IMR-90 (cell line): ENCODE measurements at regions not wholly inside any gene's neighbourhood (a gene's known extent, or its start where the extent isn't known, plus 50 kb on each side); places are given as distances from the start of the nearest gene placed in this dataset.

Experiments
- ATAC-seq: fragments of 200-7000 bp; cut with Tn5 transposase; 2 replicates; pipeline ENCODE4 v1.9.1; 2020; ENCODE audit warnings: low read depth, mild to moderate bottlenecking, moderate library complexity
- BruUV-seq: library from RNA; stranded (reverse); fragments of 400-500 nt; replicated peaks from 2 replicates; lab custom pipeline; 2021; lab: Mats Ljungman, UMichigan
- CTCF ChIA-PET: fragments of 300-600 bp; formaldehyde crosslinking; extraction: SDS; loops from one replicate; lab custom pipeline; 2021; ENCODE audit warnings: antibody characterized with exemption; lab: Yijun Ruan, JAX
- POLR2A ChIA-PET: fragments of 300-600 bp; sonication (Branson Sonifier 250); formaldehyde crosslinking; loops from one replicate; lab custom pipeline; 2022; ENCODE audit warnings: antibody characterized with exemption; ENCODE audit not compliant: unreplicated experiment; lab: Charles Lee
- DNase-seq: peaks from one replicate; pipeline ENCODE4 v3.0.0; 2013
- H2AFZ ChIP-seq: replicated peaks from 2 replicates; pipeline ENCODE3; 2013; ENCODE audit warnings: low read length, mild to moderate bottlenecking; ENCODE audit not compliant: poor library complexity
- H2AK5ac ChIP-seq: 2 replicates; pipeline ENCODE4 v1.6.1; 2013; ENCODE audit warnings: low read depth, low read length, inconsistent platforms
- H2AK9ac ChIP-seq: replicated peaks from 2 replicates; pipeline ENCODE3; 2013; ENCODE audit warnings: mild to moderate bottlenecking, low read depth, low read length, moderate library complexity; ENCODE audit not compliant: poor library complexity
- H2BK120ac ChIP-seq: 2 replicates; pipeline ENCODE4 v1.6.1; 2013; ENCODE audit warnings: low read depth, low read length, inconsistent platforms
- H2BK15ac ChIP-seq: 3 replicates; pipeline ENCODE4 v1.6.1; 2013; ENCODE audit warnings: low read depth, low read length, inconsistent platforms
- H2BK20ac ChIP-seq: 2 replicates; pipeline ENCODE4 v1.6.1; 2013; ENCODE audit warnings: low read depth, mild to moderate bottlenecking, inconsistent platforms, low read length, moderate library complexity
- H2BK5ac ChIP-seq: 2 replicates; pipeline ENCODE4 v1.6.1; 2013; ENCODE audit warnings: mild to moderate bottlenecking, low read depth, low read length, inconsistent platforms; ENCODE audit not compliant: poor library complexity, severe bottlenecking
- H3K14ac ChIP-seq: replicated peaks from 2 replicates; pipeline ENCODE4 v1.6.1; 2013; ENCODE audit warnings: low read depth, low read length, inconsistent platforms
- H3K18ac ChIP-seq: 2 replicates; pipeline ENCODE4 v1.6.1; 2013; ENCODE audit warnings: low read depth, low read length, control low read depth
- H3K23ac ChIP-seq: 2 replicates; pipeline ENCODE4 v1.6.1; 2013; ENCODE audit warnings: low read depth, low read length, inconsistent platforms
- H3K27ac ChIP-seq: 2 replicates; pipeline ENCODE4 v1.5.1; 2013; ENCODE audit warnings: mild to moderate bottlenecking, control low read depth, low read length; ENCODE audit not compliant: insufficient read depth
- H3K27me3 ChIP-seq: 2 replicates; pipeline ENCODE4 v1.6.1; 2013; ENCODE audit warnings: low read length; ENCODE audit not compliant: control insufficient read depth, insufficient read depth
- H3K36me3 ChIP-seq: 2 replicates; pipeline ENCODE4 v1.6.1; 2013; ENCODE audit warnings: low read length, mixed read lengths; ENCODE audit not compliant: control insufficient read depth, insufficient read depth
- H3K4ac ChIP-seq: 2 replicates; pipeline ENCODE4 v1.6.1; 2013; ENCODE audit warnings: low read depth, low read length, inconsistent platforms
- H3K4me1 ChIP-seq: 2 replicates; pipeline ENCODE4 v1.6.1; 2013; ENCODE audit warnings: low read length, mixed read lengths; ENCODE audit not compliant: control insufficient read depth, insufficient read depth
- H3K4me2 ChIP-seq: 2 replicates; pipeline ENCODE4 v1.6.1; 2013; ENCODE audit warnings: low read depth, mild to moderate bottlenecking, control low read depth, low read length, moderate library complexity
- H3K4me3 ChIP-seq: 2 replicates; pipeline ENCODE4 v1.5.1; 2013; ENCODE audit warnings: low read depth, mild to moderate bottlenecking, control low read depth, low read length, moderate library complexity; ENCODE audit not compliant: insufficient read depth
- H3K56ac ChIP-seq: 2 replicates; pipeline ENCODE4 v1.6.1; 2013; ENCODE audit warnings: low read length, inconsistent platforms; ENCODE audit not compliant: insufficient read depth; ENCODE audit errors: extremely low read depth
- H3K79me1 ChIP-seq, 2 experiments: 2 replicates each; pipeline ENCODE4 v1.6.1; 2013; ENCODE audit warnings: low read length in 2 of 2, inconsistent platforms in 1 of 2, low read depth in 1 of 2
- H3K9ac ChIP-seq: 2 replicates; pipeline ENCODE4 v1.6.1; 2013; ENCODE audit warnings: low read depth, low read length, control low read depth
- H3K9me1 ChIP-seq: 2 replicates; pipeline ENCODE4 v1.6.1; 2013; ENCODE audit warnings: low read length, inconsistent platforms; ENCODE audit not compliant: insufficient read depth
- H3K9me3 ChIP-seq: 2 replicates; pipeline ENCODE4 v1.6.1; 2013; ENCODE audit warnings: low read length; ENCODE audit not compliant: control insufficient read depth, insufficient read depth
- H4K20me1 ChIP-seq: 2 replicates; pipeline ENCODE4 v1.6.1; 2013; ENCODE audit warnings: low read length, inconsistent platforms; ENCODE audit not compliant: insufficient read depth
- H4K5ac ChIP-seq: 2 replicates; pipeline ENCODE4 v1.6.1; 2013; ENCODE audit warnings: mild to moderate bottlenecking, low read depth, low read length, control low read depth
- H4K8ac ChIP-seq, 2 experiments: 2 replicates each; pipeline ENCODE4 v1.6.1; 2013; ENCODE audit warnings: low read depth in 2 of 2, low read length in 2 of 2, control low read depth in 1 of 2, inconsistent platforms in 1 of 2
- H4K91ac ChIP-seq: 2 replicates; pipeline ENCODE4 v1.6.1; 2013; ENCODE audit warnings: low read depth, low read length, inconsistent platforms; ENCODE audit not compliant: insufficient read depth
- CEBPB ChIP-seq: IDR thresholded peaks from 2 replicates; pipeline ENCODE4 v1.6.1; 2012; ENCODE audit warnings: low read depth, low read length, improper control_type of control experiment
- CHD1 ChIP-seq: IDR thresholded peaks from 2 replicates; pipeline ENCODE4 v1.6.1; 2012; ENCODE audit warnings: low read depth, low read length, improper control_type of control experiment
- MAZ ChIP-seq: IDR thresholded peaks from 2 replicates; pipeline ENCODE4 v1.6.1; 2012; ENCODE audit warnings: low read depth, mild to moderate bottlenecking, low read length, improper control_type of control experiment, moderate library complexity, borderline replicate concordance
- MXI1 ChIP-seq: IDR thresholded peaks from 2 replicates; pipeline ENCODE4 v1.6.1; 2012; ENCODE audit warnings: low read depth, mild to moderate bottlenecking, low read length, moderate library complexity, borderline replicate concordance
- POLR2A ChIP-seq: IDR thresholded peaks from 2 replicates; pipeline ENCODE4 v1.6.1; 2012; ENCODE audit warnings: mild to moderate bottlenecking, low read depth, low read length
- RCOR1 ChIP-seq: IDR thresholded peaks from 2 replicates; pipeline ENCODE4 v1.6.1; 2012; ENCODE audit warnings: mild to moderate bottlenecking, low read length, improper control_type of control experiment; ENCODE audit not compliant: insufficient replicate concordance
- RFX5 ChIP-seq: IDR thresholded peaks from 2 replicates; pipeline ENCODE4 v1.8.0; 2012; ENCODE audit warnings: low read depth, mild to moderate bottlenecking, low read length, moderate library complexity
- SMC3 ChIP-seq: fragments of 150-350 bp; IDR thresholded peaks from 2 replicates; pipeline ENCODE4 v1.6.1; 2016; ENCODE audit warnings: low read depth, mild to moderate bottlenecking, antibody characterized with exemption, low read length, moderate library complexity
- USF2 ChIP-seq: fragments of 150-350 bp; IDR thresholded peaks from 2 replicates; pipeline ENCODE4 v1.6.1; 2017; ENCODE audit warnings: mild to moderate bottlenecking, antibody characterized with exemption, low read length, low read depth
- WGBS, 2 experiments: methylation state at CpG; one replicate each; pipeline versions ENCODE4 v1.1.5 to v1.1.7; 2013; ENCODE audit warnings: missing lambda C conversion rate in 2 of 2; ENCODE audit not compliant: insufficient read length in 1 of 2; ENCODE audit errors: extremely low coverage in 2 of 2; 5-methylcytosine and 5-hydroxymethylcytosine counted together
- dilution Hi-C: fragments of 300-500 bp; cut with HindIII; formaldehyde crosslinking; loops from one replicate; pipeline ENCODE4 v1.14.3; 2018; ENCODE audit warnings: low sequenced_read_pairs; ENCODE audit not compliant: unreplicated experiment
- in situ Hi-C: fragments of 300-500 bp; cut with MboI; formaldehyde crosslinking; loops from 3 replicates; pipeline ENCODE4 v1.14.3; 2019; ENCODE audit warnings: low sequenced_read_pairs, inconsistent platforms, mixed read lengths
- intact Hi-C: fragments of 100-400 bp; cut with micrococcal nuclease; formaldehyde crosslinking; loops from 2 replicates; pipeline ENCODE4 v1.10.0; 2022
- TF ChIP-seq, protein P1 (sequence below): conservative IDR thresholded peaks from 2 replicates; pipeline ENCODE4 v1.5.1; 2012; ENCODE audit warnings: mild to moderate bottlenecking, low read depth, low read length, improper control_type of control experiment

- intact Hi-C loops = no loop called here
- POLR2A ChIA-PET = no interaction called here
- H3K23ac ChIP-seq = no peak overlapping the region
These were observed 505.9 kb upstream of the CPEB2 start for GRCh38 chr4:14496408-14496807.

More at GRCh38 chr4:14496408-14496807, 505.9 kb upstream of the CPEB2 start:
- Histone ChIP-seq H2BK20ac (no peak overlapping the region), H3K4me1 (no peaks in the 10 kb centered on the region), H3K79me1 (no peaks in the 10 kb centered on the region), H4K91ac (no peak overlapping the region), H3K36me3 (no peaks in the 10 kb centered on the region), H2BK5ac (no peak overlapping the region), H3K56ac (no peak overlapping the region), H3K4me3 (no peak overlapping the region), H3K14ac (no peak overlapping the region), H3K9me1 (no peaks in the 10 kb centered on the region), H3K27ac (no peak overlapping the region), H2AK5ac (no peak overlapping the region), H3K27me3 (no peaks in the 10 kb centered on the region), H3K9me3 (no peaks in the 10 kb centered on the region), H2AK9ac (no peak overlapping the region), H4K20me1 (no peaks in the 10 kb centered on the region), H3K18ac (no peak overlapping the region), H2BK120ac (no peak overlapping the region), H4K8ac (no peak overlapping the region), H2BK15ac (no peak overlapping the region), H3K4me2 (no peak overlapping the region), H2AFZ (no peak overlapping the region), H3K9ac (no peak overlapping the region), H3K4ac (no peak overlapping the region), H4K5ac (no peak overlapping the region)
- CTCF ChIA-PET = interaction anchor here (0.7 kb wide), 1 partner anchor 603 kb away, joined by 3 read pairs; no protein-coding TSS in a partner anchor
- no peak for ATAC-seq
- BruUV-seq = no TSS peak
- WGBS, 2 experiments = no CpG with 5 or more reads among the region's 1 CpG
- dilution Hi-C loops (no loop called here), in situ Hi-C loops (no loop called here)
- no peak for DNase-seq
- TF ChIP-seq MXI1 = no peak
- no peak for TF ChIP-seq USF2
- TF ChIP-seq MAZ = no peak
- no peak for TF ChIP-seq RFX5
- TF ChIP-seq, protein P1, sequence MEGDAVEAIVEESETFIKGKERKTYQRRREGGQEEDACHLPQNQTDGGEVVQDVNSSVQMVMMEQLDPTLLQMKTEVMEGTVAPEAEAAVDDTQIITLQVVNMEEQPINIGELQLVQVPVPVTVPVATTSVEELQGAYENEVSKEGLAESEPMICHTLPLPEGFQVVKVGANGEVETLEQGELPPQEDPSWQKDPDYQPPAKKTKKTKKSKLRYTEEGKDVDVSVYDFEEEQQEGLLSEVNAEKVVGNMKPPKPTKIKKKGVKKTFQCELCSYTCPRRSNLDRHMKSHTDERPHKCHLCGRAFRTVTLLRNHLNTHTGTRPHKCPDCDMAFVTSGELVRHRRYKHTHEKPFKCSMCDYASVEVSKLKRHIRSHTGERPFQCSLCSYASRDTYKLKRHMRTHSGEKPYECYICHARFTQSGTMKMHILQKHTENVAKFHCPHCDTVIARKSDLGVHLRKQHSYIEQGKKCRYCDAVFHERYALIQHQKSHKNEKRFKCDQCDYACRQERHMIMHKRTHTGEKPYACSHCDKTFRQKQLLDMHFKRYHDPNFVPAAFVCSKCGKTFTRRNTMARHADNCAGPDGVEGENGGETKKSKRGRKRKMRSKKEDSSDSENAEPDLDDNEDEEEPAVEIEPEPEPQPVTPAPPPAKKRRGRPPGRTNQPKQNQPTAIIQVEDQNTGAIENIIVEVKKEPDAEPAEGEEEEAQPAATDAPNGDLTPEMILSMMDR = no peak
- TF ChIP-seq RCOR1 = no peak
- TF ChIP-seq SMC3 = no peak
- no peak for TF ChIP-seq POLR2A
- TF ChIP-seq CEBPB = no peak
- TF ChIP-seq CHD1 = no peak
